HepG2 (cell line): ENCODE measurements at regions not wholly inside any gene's neighbourhood (a gene's known extent, or its start where the extent isn't known, plus 50 kb on each side); places are given as distances from the start of the nearest gene placed in this dataset.

ENCODE experiments used
- ATAC-seq: fragments of 200-7000 bp; cut with Tn5 transposase; 3 replicates; pipeline ENCODE4 v1.9.1; 2020; ENCODE audit warnings: mild to moderate bottlenecking, moderate library complexity
- BruUV-seq: library from RNA; stranded (reverse); fragments of 400-500 nt; replicated peaks from 2 replicates; lab custom pipeline; 2021; lab: Mats Ljungman, UMichigan
- CTCF ChIA-PET: fragments of 300-600 bp; formaldehyde crosslinking; extraction: SDS; loops from one replicate; lab custom pipeline; 2021; ENCODE audit warnings: low total read pairs, inconsistent platforms, low intra/inter-chr PET ratio; lab: Yijun Ruan, JAX
- POLR2A ChIA-PET: fragments of 350-600 bp; sonication (Branson Sonifier 250); formaldehyde crosslinking; loops from one replicate; lab custom pipeline; 2020; ENCODE audit warnings: antibody characterized with exemption, inconsistent platforms; lab: Yijun Ruan, JAX
- DNase-seq: peaks from one replicate; pipeline ENCODE4 v3.0.0-alpha.2; 2015; ENCODE audit warnings: low spot score
- FAIRE-seq: peaks from 3 replicates; lab custom pipeline; 2011; peaks lifted over from hg19 to GRCh38; lab: Jason Lieb, UNC
- H2AFZ ChIP-seq: one replicate; pipeline ENCODE4 v1.6.1; 2011; ENCODE audit warnings: low read length, inconsistent platforms
- H3K27ac ChIP-seq: fragments of 300-600 bp; 3 replicates; pipeline ENCODE4 v1.8.0; 2011; ENCODE audit warnings: mixed run types, mild to moderate bottlenecking, mixed read lengths, low read length, inconsistent platforms; ENCODE audit not compliant: insufficient read depth; ENCODE audit errors: extremely low read length
- H3K27me3 ChIP-seq, 2 experiments: fragments of 200-600 bp in 1 of 2; 2 replicates in 1 of 2; 3 replicates in 1 of 2; pipeline versions ENCODE4 v1.6.0 to v1.8.0; 2011; ENCODE audit warnings: low read length in 2 of 2, mild to moderate bottlenecking in 2 of 2, moderate library complexity in 2 of 2, inconsistent platforms in 1 of 2; ENCODE audit not compliant: insufficient read depth in 2 of 2, control insufficient read depth in 1 of 2
- H3K36me3 ChIP-seq, 2 experiments: fragments of 200-600 bp in 1 of 2; replicated peaks in 1 of 2; 2 replicates in 1 of 2; 3 replicates in 1 of 2; pipeline versions ENCODE4 v1.5.1 to v1.8.0; 2011; ENCODE audit warnings: low read length in 2 of 2, inconsistent platforms in 1 of 2; ENCODE audit not compliant: insufficient read depth in 2 of 2, control insufficient read depth in 1 of 2
- H3K4me1 ChIP-seq: 2 replicates; pipeline ENCODE4 v1.5.1; 2012; ENCODE audit warnings: low read length, inconsistent platforms; ENCODE audit not compliant: insufficient read depth
- H3K4me2 ChIP-seq: 2 replicates; pipeline ENCODE4 v1.6.0; 2011; ENCODE audit warnings: low read depth, low read length, inconsistent platforms
- H3K4me3 ChIP-seq, 3 experiments: fragments of 200-600 bp in 1 of 3; sonication (generic), shearing (Covaris generic) in 1 of 3; replicated peaks in 1 of 3; 2 replicates each; pipeline ENCODE4 v1.5.1; 2011 to 2016; ENCODE audit warnings: low read length in 3 of 3, inconsistent platforms in 2 of 3, low read depth in 2 of 3, mild to moderate bottlenecking in 2 of 3, control low read depth in 1 of 3, mixed read lengths in 1 of 3; ENCODE audit not compliant: insufficient read depth in 1 of 3
- H3K79me2 ChIP-seq: one replicate; pipeline ENCODE4 v1.6.1; 2011; ENCODE audit warnings: low read length, inconsistent platforms; ENCODE audit not compliant: insufficient read depth
- H3K9ac ChIP-seq: 2 replicates; pipeline ENCODE4 v1.6.0; 2011; ENCODE audit warnings: mild to moderate bottlenecking, low read depth, low read length, inconsistent platforms; ENCODE audit not compliant: insufficient read depth
- H3K9me3 ChIP-seq: 2 replicates; pipeline ENCODE4 v1.5.1; 2012; ENCODE audit warnings: mild to moderate bottlenecking, low read length
- H4K20me1 ChIP-seq: 2 replicates; pipeline ENCODE4 v1.6.0; 2011; ENCODE audit warnings: inconsistent platforms, mild to moderate bottlenecking, low read length, moderate library complexity; ENCODE audit not compliant: insufficient read depth
- AGO1 ChIP-seq: fragments of 200-400 bp; formaldehyde crosslinking; IDR thresholded peaks from 2 replicates; pipeline ENCODE4 v1.6.1; 2017; ENCODE audit warnings: mild to moderate bottlenecking, low read depth, low read length, moderate library complexity; ENCODE audit not compliant: poor library complexity, severe bottlenecking
- HDAC2 ChIP-seq: sonication (generic); formaldehyde crosslinking; IDR thresholded peaks from 2 replicates; pipeline ENCODE4 v1.4.0; 2020; ENCODE audit warnings: missing genetic modification reagents
- MEIS1 ChIP-seq: sonication (generic); formaldehyde crosslinking; IDR thresholded peaks from 2 replicates; pipeline ENCODE4 v1.9.0; 2021; ENCODE audit warnings: mild to moderate bottlenecking, missing genetic modification reagents, moderate library complexity, borderline replicate concordance
- NCOA2 ChIP-seq: sonication (generic); formaldehyde crosslinking; IDR thresholded peaks from 2 replicates; pipeline ENCODE4 v1.8.0; 2022; ENCODE audit warnings: inconsistent platforms
- POGZ ChIP-seq: sonication (generic); formaldehyde crosslinking; IDR thresholded peaks from 2 replicates; pipeline ENCODE4 v1.4.0; 2020; ENCODE audit warnings: mild to moderate bottlenecking, missing genetic modification reagents
- TCF7 ChIP-seq: sonication (generic); IDR thresholded peaks from 2 replicates; pipeline ENCODE4 v1.6.1; 2016; ENCODE audit warnings: antibody characterized with exemption, low read depth
- ZNF224 ChIP-seq: sonication (generic); formaldehyde crosslinking; IDR thresholded peaks from 2 replicates; pipeline ENCODE4 v1.5.0; 2020; ENCODE audit warnings: mild to moderate bottlenecking, missing genetic modification reagents
- ZNF235 ChIP-seq: sonication (generic); formaldehyde crosslinking; IDR thresholded peaks from 2 replicates; pipeline ENCODE4 v1.8.1; 2023; ENCODE audit warnings: mild to moderate bottlenecking, missing genetic modification reagents, borderline replicate concordance
- ZNF251 ChIP-seq: sonication (generic); formaldehyde crosslinking; IDR thresholded peaks from 2 replicates; pipeline ENCODE4 v1.9.0; 2021; ENCODE audit warnings: mild to moderate bottlenecking, missing genetic modification reagents
- ZNF253 ChIP-seq: sonication (generic); formaldehyde crosslinking; IDR thresholded peaks from 2 replicates; pipeline ENCODE4 v1.8.0; 2022; ENCODE audit warnings: mild to moderate bottlenecking, missing genetic modification reagents, borderline replicate concordance
- ZNF720 ChIP-seq: sonication (generic); formaldehyde crosslinking; IDR thresholded peaks from 2 replicates; pipeline ENCODE4 v1.4.0; 2020; ENCODE audit warnings: missing genetic modification reagents
- WGBS: methylation state at CpG from one replicate; pipeline ENCODE4 v1.1.6; 2017; ENCODE audit warnings: low lambda C conversion rate; 5-methylcytosine and 5-hydroxymethylcytosine counted together
- in situ Hi-C: cut with HindIII; loops from 2 replicates; pipeline ENCODE4 v1.10.0; 2017; ENCODE audit warnings: low pct_unique_long_range_greater_than_20kb; ENCODE audit not compliant: extremely low pct_ligation_motif_present
- intact Hi-C: fragments of 100-400 bp; cut with micrococcal nuclease; formaldehyde crosslinking; loops from one replicate; pipeline ENCODE4 v1.10.0; 2022; ENCODE audit not compliant: unreplicated experiment
- TF ChIP-seq, protein P1 (sequence below): sonication (generic); formaldehyde crosslinking; conservative IDR thresholded peaks from 2 replicates; pipeline ENCODE4 v1.4.0; 2020; ENCODE audit warnings: missing genetic modification reagents
- TF ChIP-seq, protein P2 (sequence below): sonication (generic); formaldehyde crosslinking; IDR thresholded peaks from 2 replicates; pipeline ENCODE4 v1.8.0; 2022; ENCODE audit warnings: mild to moderate bottlenecking, missing genetic modification reagents; ENCODE audit not compliant: insufficient replicate concordance

DNA sequence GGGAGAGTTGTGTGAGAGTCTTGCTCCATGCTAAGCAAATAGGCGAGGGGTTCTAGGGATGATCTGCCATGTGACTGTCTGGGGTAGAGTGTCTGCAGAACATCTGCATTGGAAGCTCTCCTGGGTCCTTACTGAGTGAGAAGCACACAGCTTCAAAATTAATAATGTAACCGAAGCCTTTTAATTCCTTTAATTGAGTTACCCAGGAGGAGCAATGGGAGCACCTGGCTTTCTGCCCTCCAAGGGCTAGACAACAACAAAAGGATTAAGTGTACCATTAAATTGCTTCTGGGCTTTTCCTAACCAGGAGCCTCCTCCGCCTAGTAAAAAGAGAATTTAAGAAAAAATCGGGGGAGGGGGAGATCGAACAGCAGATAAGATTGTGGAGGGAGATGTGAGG lies 102.0 kb upstream of the TBX20 start:
- POLR2A ChIA-PET = no interaction called here
- no peaks in the 10 kb centered on the region for H3K4me1 ChIP-seq
- H3K36me3 ChIP-seq = no peaks in the 10 kb centered on the region
- FAIRE-seq (no peak), DNase-seq (no peak), ATAC-seq (no peak)
- 6% methylated on average over 5 of the region's 5 CpGs for WGBS
- no peaks in the 10 kb centered on the region; the same call in 1 of the 2 replicates for H3K9me3 ChIP-seq
- intact Hi-C loops = no loop called here
- in situ Hi-C loops = no loop called here
- H3K79me2 ChIP-seq = no peaks in the 10 kb centered on the region
- CTCF ChIA-PET = no interaction called here
- H4K20me1 ChIP-seq = no peaks in the 10 kb centered on the region
- H3K9ac ChIP-seq = no peak overlapping the region
- no peak overlapping the region for H3K4me3 ChIP-seq
- no peak overlapping the region for H2AFZ ChIP-seq
- no TSS peak for BruUV-seq
- H3K27me3 ChIP-seq = peaks cover 0 to 3% of the 10 kb centered on the region in 2 experiments; a peak in 1 of 5 replicates
- no peak overlapping the region for H3K4me2 ChIP-seq
- H3K27ac ChIP-seq = no peak overlapping the region
- TF ChIP-seq ZNF720 (CRISPR knock-in tag) (no peak), NCOA2 (CRISPR knock-in tag) (no peak), ZNF251 (CRISPR knock-in tag) (no peak), TCF7 (no peak), MEIS1 (no peak), AGO1 (no peak), ZNF253 (CRISPR knock-in tag) (no peak), HDAC2 (CRISPR knock-in tag) (no peak), POGZ (CRISPR knock-in tag) (no peak), ZNF235 (no peak), ZNF224 (CRISPR knock-in tag) (no peak)
- TF ChIP-seq, protein P1, sequence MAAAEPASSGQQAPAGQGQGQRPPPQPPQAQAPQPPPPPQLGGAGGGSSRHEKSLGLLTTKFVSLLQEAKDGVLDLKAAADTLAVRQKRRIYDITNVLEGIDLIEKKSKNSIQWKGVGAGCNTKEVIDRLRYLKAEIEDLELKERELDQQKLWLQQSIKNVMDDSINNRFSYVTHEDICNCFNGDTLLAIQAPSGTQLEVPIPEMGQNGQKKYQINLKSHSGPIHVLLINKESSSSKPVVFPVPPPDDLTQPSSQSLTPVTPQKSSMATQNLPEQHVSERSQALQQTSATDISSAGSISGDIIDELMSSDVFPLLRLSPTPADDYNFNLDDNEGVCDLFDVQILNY (CRISPR knock-in tag) = no peak
- TF ChIP-seq, protein P2, sequence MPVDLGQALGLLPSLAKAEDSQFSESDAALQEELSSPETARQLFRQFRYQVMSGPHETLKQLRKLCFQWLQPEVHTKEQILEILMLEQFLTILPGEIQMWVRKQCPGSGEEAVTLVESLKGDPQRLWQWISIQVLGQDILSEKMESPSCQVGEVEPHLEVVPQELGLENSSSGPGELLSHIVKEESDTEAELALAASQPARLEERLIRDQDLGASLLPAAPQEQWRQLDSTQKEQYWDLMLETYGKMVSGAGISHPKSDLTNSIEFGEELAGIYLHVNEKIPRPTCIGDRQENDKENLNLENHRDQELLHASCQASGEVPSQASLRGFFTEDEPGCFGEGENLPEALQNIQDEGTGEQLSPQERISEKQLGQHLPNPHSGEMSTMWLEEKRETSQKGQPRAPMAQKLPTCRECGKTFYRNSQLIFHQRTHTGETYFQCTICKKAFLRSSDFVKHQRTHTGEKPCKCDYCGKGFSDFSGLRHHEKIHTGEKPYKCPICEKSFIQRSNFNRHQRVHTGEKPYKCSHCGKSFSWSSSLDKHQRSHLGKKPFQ = no peak
